ENCODE measurements at regions not wholly inside any gene's neighbourhood (a gene's known extent, or its start where the extent isn't known, plus 50 kb on each side); places are given as distances from the start of the nearest gene placed in this dataset.
A peak's percentile ranks its signal among the peaks of the same experiment; 100 is the strongest.

DNA sequence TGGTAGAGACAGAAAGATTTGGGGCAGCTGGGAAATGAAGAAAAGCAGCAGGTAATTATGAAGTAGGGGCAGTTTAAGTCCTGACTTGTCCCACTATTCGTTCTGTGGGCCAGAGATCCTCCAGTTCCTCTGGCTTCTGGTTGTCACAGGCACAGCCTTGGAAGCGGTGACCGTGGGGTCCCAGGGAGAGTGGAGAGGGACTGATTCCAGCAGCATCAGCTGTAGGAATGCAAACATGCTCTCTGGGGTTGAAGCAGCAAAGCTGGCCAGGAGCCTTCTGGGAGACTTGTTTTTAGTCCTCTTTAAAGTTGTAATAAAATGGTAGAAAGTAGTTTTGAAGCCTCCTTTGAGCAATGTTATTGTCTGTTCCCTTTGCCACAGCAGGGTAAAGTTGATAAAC is 488.0 kb downstream of the LMO4 start:
- peak overlapping the region; percentile 43 for H2AFZ ChIP-seq (ENCODE audit: low read length)
- H3K4me3 ChIP-seq (replicated peaks in 1 of 4; ENCODE audit: control extremely low read depth in 1 of 4, insufficient read depth in 1 of 4, low read depth in 3 of 4, low read length in 4 of 4): no peak overlapping the region
- H3K79me2 ChIP-seq (ENCODE audit: control insufficient read depth, insufficient read depth, low read length): no peaks in the 10 kb centered on the region
- no peak overlapping the region for H3K9ac ChIP-seq (ENCODE audit: insufficient read depth, low read length)
- no peaks in the 10 kb centered on the region for H4K20me1 ChIP-seq (ENCODE audit: control insufficient read depth, extremely low read depth, insufficient read depth, low read length)
- TF ChIP-seq EZH2 (IDR thresholded peaks at IDR 0.05; ENCODE audit: low read length, missing control alignments): no peak
- no peak overlapping the region for H3K4me2 ChIP-seq (ENCODE audit: extremely low read depth, insufficient read depth, low read length)
- no peak for DNase-seq (ENCODE audit: low read depth in 2 of 2)
- H3K27ac ChIP-seq (ENCODE audit: insufficient read depth, low read length): no peak overlapping the region
- no peaks in the 10 kb centered on the region for H3K36me3 ChIP-seq (ENCODE audit: control insufficient read depth, insufficient read depth, low read length)
- H3K27me3 ChIP-seq (ENCODE audit: control insufficient read depth, insufficient read depth, low read length): no peaks in the 10 kb centered on the region
- H3K4me1 ChIP-seq (ENCODE audit: control insufficient read depth, extremely low read depth, insufficient read depth, low read length): no peaks in the 10 kb centered on the region
- no peaks in the 10 kb centered on the region for H3K9me3 ChIP-seq (ENCODE audit: control insufficient read depth, insufficient read depth, low read depth, low read length)

DNA sequence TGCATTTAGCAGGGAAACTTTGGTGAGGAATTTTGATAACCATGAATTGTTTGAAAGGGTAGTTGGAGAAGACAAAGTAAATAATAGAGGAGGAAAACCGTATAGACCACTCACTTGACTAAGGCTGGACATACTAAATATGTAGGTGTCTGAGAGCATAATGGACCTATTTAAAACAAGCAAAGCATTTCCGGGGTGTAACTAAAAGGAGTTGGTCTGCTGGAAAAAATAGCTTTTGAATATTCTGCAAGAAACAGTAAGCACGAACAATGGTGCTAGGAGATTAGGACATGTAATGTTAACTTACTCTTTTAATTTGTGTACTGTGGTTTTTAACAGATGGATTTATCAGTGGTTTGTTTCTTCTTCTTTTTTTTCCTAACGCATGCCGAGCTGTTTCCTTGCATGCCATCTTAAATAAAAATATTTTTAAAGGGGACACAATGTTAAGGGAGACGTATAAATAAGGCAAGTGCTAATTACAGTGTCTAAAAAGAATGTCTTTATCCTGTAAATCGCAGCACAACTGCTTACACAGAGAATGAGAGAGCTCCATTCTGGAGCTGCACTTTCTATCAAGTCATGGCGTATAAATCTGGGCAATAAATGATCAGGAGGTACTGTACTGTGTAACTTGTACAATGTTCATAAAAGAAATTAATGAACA is 492.1 kb downstream of the LMO4 start:
- Histone ChIP-seq H3K27me3 (ENCODE audit: control insufficient read depth, insufficient read depth, low read length) (no peaks in the 10 kb centered on the region), H3K27ac (ENCODE audit: insufficient read depth, low read length) (no peak overlapping the region), H3K4me3 (replicated peaks in 1 of 4; ENCODE audit: control extremely low read depth in 1 of 4, insufficient read depth in 1 of 4, low read depth in 3 of 4, low read length in 4 of 4) (no peak overlapping the region), H3K9me3 (ENCODE audit: control insufficient read depth, insufficient read depth, low read depth, low read length) (no peaks in the 10 kb centered on the region), H3K4me2 (ENCODE audit: extremely low read depth, insufficient read depth, low read length) (no peak overlapping the region), H3K9ac (ENCODE audit: insufficient read depth, low read length) (no peak overlapping the region), H3K36me3 (ENCODE audit: control insufficient read depth, insufficient read depth, low read length) (no peaks in the 10 kb centered on the region), H2AFZ (ENCODE audit: low read length) (peak overlapping the region; percentile 53), H3K4me1 (ENCODE audit: control insufficient read depth, extremely low read depth, insufficient read depth, low read length) (no peaks in the 10 kb centered on the region), H3K79me2 (ENCODE audit: control insufficient read depth, insufficient read depth, low read length) (no peaks in the 10 kb centered on the region), H4K20me1 (ENCODE audit: control insufficient read depth, extremely low read depth, insufficient read depth, low read length) (no peaks in the 10 kb centered on the region)
- DNase-seq (ENCODE audit: low read depth in 2 of 2): no peak
- TF ChIP-seq, protein P1, sequence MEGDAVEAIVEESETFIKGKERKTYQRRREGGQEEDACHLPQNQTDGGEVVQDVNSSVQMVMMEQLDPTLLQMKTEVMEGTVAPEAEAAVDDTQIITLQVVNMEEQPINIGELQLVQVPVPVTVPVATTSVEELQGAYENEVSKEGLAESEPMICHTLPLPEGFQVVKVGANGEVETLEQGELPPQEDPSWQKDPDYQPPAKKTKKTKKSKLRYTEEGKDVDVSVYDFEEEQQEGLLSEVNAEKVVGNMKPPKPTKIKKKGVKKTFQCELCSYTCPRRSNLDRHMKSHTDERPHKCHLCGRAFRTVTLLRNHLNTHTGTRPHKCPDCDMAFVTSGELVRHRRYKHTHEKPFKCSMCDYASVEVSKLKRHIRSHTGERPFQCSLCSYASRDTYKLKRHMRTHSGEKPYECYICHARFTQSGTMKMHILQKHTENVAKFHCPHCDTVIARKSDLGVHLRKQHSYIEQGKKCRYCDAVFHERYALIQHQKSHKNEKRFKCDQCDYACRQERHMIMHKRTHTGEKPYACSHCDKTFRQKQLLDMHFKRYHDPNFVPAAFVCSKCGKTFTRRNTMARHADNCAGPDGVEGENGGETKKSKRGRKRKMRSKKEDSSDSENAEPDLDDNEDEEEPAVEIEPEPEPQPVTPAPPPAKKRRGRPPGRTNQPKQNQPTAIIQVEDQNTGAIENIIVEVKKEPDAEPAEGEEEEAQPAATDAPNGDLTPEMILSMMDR (conservative IDR thresholded peaks at IDR 0.05 in 1 of 2, IDR thresholded peaks at IDR 0.05 in 1 of 2; ENCODE audit: low read depth in 1 of 2, low read length in 2 of 2): no peak
- no peak for TF ChIP-seq EZH2 (IDR thresholded peaks at IDR 0.05; ENCODE audit: low read length, missing control alignments)

DNA sequence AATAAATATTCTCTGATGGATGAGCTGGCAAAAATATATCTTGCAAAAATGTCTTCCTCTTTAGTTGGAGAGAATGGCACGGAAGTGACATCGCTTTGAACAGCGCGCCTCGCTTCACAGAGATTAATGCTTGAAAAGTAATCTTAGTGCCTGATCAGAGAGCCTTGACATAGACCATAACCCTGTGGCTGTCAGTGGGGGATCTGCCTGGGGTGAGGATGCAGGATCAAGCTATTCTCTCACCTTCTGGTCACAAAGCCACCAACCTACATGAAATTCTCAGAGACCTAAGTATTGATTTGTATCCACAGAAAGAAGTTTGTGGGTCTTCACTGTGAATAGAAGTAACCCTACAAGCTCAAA is 492.6 kb downstream of the LMO4 start:
- no peaks in the 10 kb centered on the region for H4K20me1 ChIP-seq (ENCODE audit: control insufficient read depth, extremely low read depth, insufficient read depth, low read length)
- H3K4me3 ChIP-seq (replicated peaks in 1 of 4; ENCODE audit: control extremely low read depth in 1 of 4, insufficient read depth in 1 of 4, low read depth in 3 of 4, low read length in 4 of 4): no peak overlapping the region
- H3K36me3 ChIP-seq (ENCODE audit: control insufficient read depth, insufficient read depth, low read length): no peaks in the 10 kb centered on the region
- H2AFZ ChIP-seq (ENCODE audit: low read length): no peak overlapping the region
- TF ChIP-seq, protein P1 (conservative IDR thresholded peaks at IDR 0.05 in 1 of 2, IDR thresholded peaks at IDR 0.05 in 1 of 2; ENCODE audit: low read depth in 1 of 2, low read length in 2 of 2): no peak
- no peak for TF ChIP-seq EZH2 (IDR thresholded peaks at IDR 0.05; ENCODE audit: low read length, missing control alignments)
- no peaks in the 10 kb centered on the region for H3K79me2 ChIP-seq (ENCODE audit: control insufficient read depth, insufficient read depth, low read length)
- H3K4me1 ChIP-seq (ENCODE audit: control insufficient read depth, extremely low read depth, insufficient read depth, low read length): peaks cover 1% of the 10 kb centered on the region
- DNase-seq (ENCODE audit: low read depth in 2 of 2): no peak
- H3K9ac ChIP-seq (ENCODE audit: insufficient read depth, low read length): no peak overlapping the region
- no peak overlapping the region for H3K27ac ChIP-seq (ENCODE audit: insufficient read depth, low read length)
- no peak overlapping the region for H3K4me2 ChIP-seq (ENCODE audit: extremely low read depth, insufficient read depth, low read length)
- no peaks in the 10 kb centered on the region for H3K27me3 ChIP-seq (ENCODE audit: control insufficient read depth, insufficient read depth, low read length)
- H3K9me3 ChIP-seq (ENCODE audit: control insufficient read depth, insufficient read depth, low read depth, low read length): no peaks in the 10 kb centered on the region

All from fibroblast of lung (primary cell).